ENCODE measurements at regions not wholly inside any gene's neighbourhood (a gene's known extent, or its start where the extent isn't known, plus 50 kb on each side); places are given as distances from the start of the nearest gene placed in this dataset.
"Not testable (repeated sequence)": the region's sequence is repeated elsewhere in the genome, so short reads cannot be mapped to it uniquely, and the experiment has no call there.

GRCh38 chr1:38584448-38585355 lies 274.9 kb downstream of the RRAGC start:
- Histone ChIP-seq H3K4me3 (no peak overlapping the region), H3K36me3 (no peaks in the 10 kb centered on the region), H4K20me1 (no peaks in the 10 kb centered on the region), H3K27ac (no peak overlapping the region), H3K9ac (no peak overlapping the region), H3K27me3 (peaks cover 6% of the 10 kb centered on the region), H3K9me3 (no peaks in the 10 kb centered on the region), H3K4me2 (no peak overlapping the region), H3K4me1 (0 out of 2 replicates have a peak, but pooled peaks cover 8% of the 10 kb centered on the region)
- TF ChIP-seq Cebpa-rat (IDR thresholded peaks at IDR 0.05): no peak

GRCh38 chr1:38583287-38583686 lies 276.3 kb downstream of the RRAGC start:
- H3K4me3 ChIP-seq, H3K27ac ChIP-seq: not testable (repeated sequence)

GRCh38 chr1:38581396-38581795 lies 278.2 kb downstream of the RRAGC start:
- Histone ChIP-seq H4K20me1 (no peaks in the 10 kb centered on the region), H3K27me3 (peaks cover 35% of the 10 kb centered on the region), H3K9ac (no peak overlapping the region), H3K4me1 (0 out of 2 replicates have a peak, but pooled peaks cover 8% of the 10 kb centered on the region), H3K4me2 (no peak overlapping the region), H3K4me3 (no peak overlapping the region), H3K27ac (no peak overlapping the region), H3K9me3 (no peaks in the 10 kb centered on the region), H3K36me3 (no peaks in the 10 kb centered on the region)
- TF ChIP-seq Cebpa-rat (IDR thresholded peaks at IDR 0.05): no peak

More at GRCh38 chr1:38583287-38583686, 276.3 kb downstream of the RRAGC start:
- H3K4me1 ChIP-seq, H3K4me2 ChIP-seq, H3K36me3 ChIP-seq, H3K9me3 ChIP-seq, H3K9ac ChIP-seq, H4K20me1 ChIP-seq: not testable (repeated sequence)
- H3K27me3 ChIP-seq: peaks cover 20% of the 10 kb centered on the region

GRCh38 chr1:38580594-38580993 lies 279.0 kb downstream of the RRAGC start:
- H3K9ac ChIP-seq: no peak overlapping the region
- 0 out of 2 replicates have a peak, but pooled peaks cover 8% of the 10 kb centered on the region for H3K4me1 ChIP-seq
- no peak for TF ChIP-seq Cebpa-rat (IDR thresholded peaks at IDR 0.05)
- H4K20me1 ChIP-seq: no peaks in the 10 kb centered on the region
- no peaks in the 10 kb centered on the region for H3K9me3 ChIP-seq
- H3K4me2 ChIP-seq: no peak overlapping the region
- no peaks in the 10 kb centered on the region for H3K36me3 ChIP-seq
- peaks cover 40% of the 10 kb centered on the region for H3K27me3 ChIP-seq
- no peak overlapping the region for H3K27ac ChIP-seq
- no peak overlapping the region for H3K4me3 ChIP-seq

GRCh38 chr1:38579056-38579455 lies 280.5 kb downstream of the RRAGC start:
- no peak overlapping the region for H3K4me2 ChIP-seq
- peaks cover 40% of the 10 kb centered on the region for H3K27me3 ChIP-seq
- no peaks in the 10 kb centered on the region for H3K4me1 ChIP-seq
- H3K4me3 ChIP-seq: no peak overlapping the region
- H3K27ac ChIP-seq: no peak overlapping the region
- no peak overlapping the region for H3K9ac ChIP-seq
- H3K9me3 ChIP-seq: no peaks in the 10 kb centered on the region
- no peaks in the 10 kb centered on the region for H4K20me1 ChIP-seq
- TF ChIP-seq Cebpa-rat (IDR thresholded peaks at IDR 0.05): no peak
- no peaks in the 10 kb centered on the region for H3K36me3 ChIP-seq

GRCh38 chr1:38578271-38578951 lies 281.2 kb downstream of the RRAGC start:
- H3K4me2 ChIP-seq: no peak overlapping the region
- H3K27ac ChIP-seq: no peak overlapping the region
- no peak overlapping the region for H3K4me3 ChIP-seq
- TF ChIP-seq Cebpa-rat (IDR thresholded peaks at IDR 0.05): no peak
- peaks cover 40% of the 10 kb centered on the region for H3K27me3 ChIP-seq
- H3K36me3 ChIP-seq: no peaks in the 10 kb centered on the region
- no peaks in the 10 kb centered on the region for H4K20me1 ChIP-seq
- H3K4me1 ChIP-seq: no peaks in the 10 kb centered on the region
- no peaks in the 10 kb centered on the region for H3K9me3 ChIP-seq
- H3K9ac ChIP-seq: no peak overlapping the region

- H3K4me1 ChIP-seq: no peaks in the 10 kb centered on the region
- H3K9ac ChIP-seq: no peak overlapping the region
- TF ChIP-seq Cebpa-rat (IDR thresholded peaks at IDR 0.05): no peak
- H3K4me3 ChIP-seq: no peak overlapping the region
- H3K9me3 ChIP-seq: no peaks in the 10 kb centered on the region
- no peaks in the 10 kb centered on the region for H4K20me1 ChIP-seq
- H3K4me2 ChIP-seq: no peak overlapping the region
- H3K27me3 ChIP-seq: peaks cover 40% of the 10 kb centered on the region
- H3K36me3 ChIP-seq: no peaks in the 10 kb centered on the region
- H3K27ac ChIP-seq: no peak overlapping the region
Measured at GRCh38 chr1:38577937-38578270, 281.7 kb downstream of the RRAGC start.

GRCh38 chr1:38577385-38577784 lies 282.2 kb downstream of the RRAGC start:
- peaks cover 40% of the 10 kb centered on the region for H3K27me3 ChIP-seq
- H3K4me3 ChIP-seq: no peak overlapping the region
- H3K4me1 ChIP-seq: no peaks in the 10 kb centered on the region
- H4K20me1 ChIP-seq: no peaks in the 10 kb centered on the region
- no peak overlapping the region for H3K9ac ChIP-seq
- no peak overlapping the region for H3K4me2 ChIP-seq
- H3K36me3 ChIP-seq: no peaks in the 10 kb centered on the region
- TF ChIP-seq Cebpa-rat (IDR thresholded peaks at IDR 0.05): no peak
- H3K27ac ChIP-seq: no peak overlapping the region
- H3K9me3 ChIP-seq: no peaks in the 10 kb centered on the region

- TF ChIP-seq Cebpa-rat (IDR thresholded peaks at IDR 0.05): no peak
- no peak overlapping the region; the same call in 1 of the 2 replicates for H3K4me2 ChIP-seq
- H3K27ac ChIP-seq: no peak overlapping the region
- no peak overlapping the region for H3K9ac ChIP-seq
- peaks cover 40% of the 10 kb centered on the region for H3K27me3 ChIP-seq
- H4K20me1 ChIP-seq: no peaks in the 10 kb centered on the region
- no peaks in the 10 kb centered on the region for H3K4me1 ChIP-seq
- H3K4me3 ChIP-seq: no peak overlapping the region
- H3K9me3 ChIP-seq: no peaks in the 10 kb centered on the region
- no peaks in the 10 kb centered on the region for H3K36me3 ChIP-seq
Measured at GRCh38 chr1:38576241-38576640, 283.3 kb downstream of the RRAGC start.

- TF ChIP-seq Cebpa-rat (IDR thresholded peaks at IDR 0.05): no peak
- Histone ChIP-seq H3K9ac (no peak overlapping the region), H3K4me1 (no peaks in the 10 kb centered on the region), H3K4me3 (no peak overlapping the region), H3K27ac (no peak overlapping the region), H4K20me1 (no peaks in the 10 kb centered on the region), H3K4me2 (no peak overlapping the region), H3K9me3 (no peaks in the 10 kb centered on the region), H3K36me3 (no peaks in the 10 kb centered on the region), H3K27me3 (0 out of 2 replicates have a peak, but pooled peaks cover 6% of the 10 kb centered on the region)
Measured at GRCh38 chr1:38571726-38572125, 287.8 kb downstream of the RRAGC start.

Measured in BLaER1 (cell line).